H1 (cell line): ENCODE measurements at regions not wholly inside any gene's neighbourhood (a gene's known extent, or its start where the extent isn't known, plus 50 kb on each side); places are given as distances from the start of the nearest gene placed in this dataset.

Source experiments
- CTCF ChIA-PET: fragments of 300-600 bp; sonication (Branson Sonifier 250); formaldehyde crosslinking; loops from one replicate; lab custom pipeline; 2021; ENCODE audit not compliant: partially characterized antibody; lab: Charles Lee
- POLR2A ChIA-PET: fragments of 300-600 bp; sonication (Branson Sonifier 250); formaldehyde crosslinking; loops from one replicate; lab custom pipeline; 2021; ENCODE audit warnings: inconsistent platforms; ENCODE audit not compliant: partially characterized antibody; lab: Charles Lee
- DNase-seq, 2 experiments: peaks; one replicate each; pipeline versions ENCODE4 v3.0.0 to v3.0.0-alpha.2; 2010 to 2022; ENCODE audit warnings: low spot score in 2 of 2, low read depth in 1 of 2, mixed read lengths in 1 of 2
- FAIRE-seq: peaks from 2 replicates; lab custom pipeline; 2011; peaks lifted over from hg19 to GRCh38; lab: Jason Lieb, UNC
- H2AFZ ChIP-seq: 2 replicates; pipeline ENCODE4 v1.8.1; 2012; ENCODE audit warnings: low read length, inconsistent platforms
- H2AK5ac ChIP-seq: 2 replicates; pipeline ENCODE4 v1.6.1; 2013; ENCODE audit warnings: low read depth, low read length
- H2BK120ac ChIP-seq: replicated peaks from 2 replicates; pipeline ENCODE3; 2013; ENCODE audit warnings: low read depth, low read length, inconsistent platforms
- H2BK12ac ChIP-seq: 2 replicates; pipeline ENCODE4 v1.6.1; 2013; ENCODE audit warnings: low read depth, low read length
- H2BK15ac ChIP-seq: 2 replicates; pipeline ENCODE4 v1.6.1; 2013; ENCODE audit warnings: low read length
- H2BK20ac ChIP-seq: 2 replicates; pipeline ENCODE4 v1.6.1; 2013; ENCODE audit warnings: low read length
- H2BK5ac ChIP-seq: 2 replicates; pipeline ENCODE4 v1.6.1; 2013; ENCODE audit warnings: low read depth, low read length
- H3K14ac ChIP-seq: 2 replicates; pipeline ENCODE4 v1.6.1; 2013; ENCODE audit warnings: inconsistent platforms; ENCODE audit not compliant: insufficient read length
- H3K18ac ChIP-seq: 2 replicates; pipeline ENCODE4 v1.6.1; 2013; ENCODE audit warnings: low read length; ENCODE audit errors: extremely low read depth
- H3K23ac ChIP-seq: 2 replicates; pipeline ENCODE4 v1.6.1; 2013; ENCODE audit warnings: inconsistent platforms; ENCODE audit not compliant: insufficient read length
- H3K23me2 ChIP-seq: 2 replicates; pipeline ENCODE4 v1.6.1; 2013; ENCODE audit warnings: low read depth, low read length
- H3K27ac ChIP-seq: 2 replicates; pipeline ENCODE4 v1.6.1; 2011; ENCODE audit warnings: low read depth, low read length, inconsistent platforms
- H3K27me3 ChIP-seq, 4 experiments: replicated peaks in 1 of 4; 1 replicate in 1 of 4; 2 replicates in 3 of 4; pipeline versions ENCODE4 v1.6.1 to v1.8.1; 2011 to 2013; ENCODE audit warnings: low read length in 3 of 4, mild to moderate bottlenecking in 3 of 4, inconsistent platforms in 2 of 4, mixed read lengths in 2 of 4, moderate library complexity in 1 of 4; ENCODE audit not compliant: control insufficient read depth in 3 of 4, insufficient read depth in 3 of 4; ENCODE audit errors: extremely low read depth in 1 of 4
- H3K36me3 ChIP-seq, 4 experiments: 2 replicates each; pipeline versions ENCODE4 v1.6.1 to v1.8.1; 2011 to 2013; ENCODE audit warnings: mild to moderate bottlenecking in 4 of 4, low read length in 3 of 4, moderate library complexity in 2 of 4, control low read depth in 1 of 4, inconsistent platforms in 1 of 4; ENCODE audit not compliant: insufficient read depth in 4 of 4, control insufficient read depth in 2 of 4
- H3K4ac ChIP-seq: replicated peaks from 2 replicates; pipeline ENCODE3; 2013; ENCODE audit warnings: low read length, low read depth, mixed read lengths, inconsistent platforms; ENCODE audit not compliant: insufficient read length
- H3K4me1 ChIP-seq, 4 experiments: replicated peaks in 1 of 4; 1 replicate in 1 of 4; 2 replicates in 3 of 4; pipeline versions ENCODE4 v1.6.1 to v1.8.1; 2011 to 2013; ENCODE audit warnings: low read length in 3 of 4, inconsistent platforms in 2 of 4, mixed read lengths in 1 of 4; ENCODE audit not compliant: insufficient read depth in 4 of 4, control insufficient read depth in 3 of 4
- H3K4me2 ChIP-seq, 2 experiments: 2 replicates each; pipeline versions ENCODE4 v1.6.1 to v1.8.1; 2011 to 2013; ENCODE audit warnings: low read depth in 2 of 2, low read length in 2 of 2, control low read depth in 1 of 2, inconsistent platforms in 1 of 2, mild to moderate bottlenecking in 1 of 2; ENCODE audit not compliant: insufficient read depth in 1 of 2
- H3K4me3 ChIP-seq, 4 experiments: fragments of 200-600, 300-600 bp in 1 of 4; sonication (generic), shearing (Covaris generic), sonication (Bioruptor Twin) in 1 of 4; 2 replicates each; pipeline versions ENCODE4 v1.5.1 to v1.8.1; 2011 to 2016; ENCODE audit warnings: low read length in 4 of 4, low read depth in 3 of 4, control low read depth in 2 of 4, inconsistent platforms in 2 of 4, mild to moderate bottlenecking in 2 of 4, mixed read lengths in 1 of 4, moderate library complexity in 1 of 4; ENCODE audit not compliant: insufficient read depth in 2 of 4; ENCODE audit errors: extremely low read depth in 1 of 4
- H3K56ac ChIP-seq: replicated peaks from 2 replicates; pipeline ENCODE3; 2013; ENCODE audit warnings: low read depth, mild to moderate bottlenecking, mixed read lengths, low read length, inconsistent platforms; ENCODE audit not compliant: insufficient read length
- H3K79me1 ChIP-seq: 2 replicates; pipeline ENCODE4 v1.6.1; 2013; ENCODE audit warnings: low read depth, low read length, control low read depth
- H3K79me2 ChIP-seq, 2 experiments: 2 replicates each; pipeline versions ENCODE4 v1.6.1 to v1.8.1; 2012 to 2013; ENCODE audit warnings: low read length in 2 of 2, mild to moderate bottlenecking in 2 of 2, inconsistent platforms in 1 of 2; ENCODE audit not compliant: insufficient read depth in 2 of 2, control insufficient read depth in 1 of 2
- H3K9ac ChIP-seq, 4 experiments: replicated peaks in 1 of 4; 1 replicate in 1 of 4; 2 replicates in 3 of 4; pipeline versions ENCODE4 v1.6.1 to v1.8.1; 2011 to 2013; ENCODE audit warnings: low read depth in 3 of 4, low read length in 3 of 4, control low read depth in 2 of 4, mild to moderate bottlenecking in 2 of 4, moderate library complexity in 2 of 4, inconsistent platforms in 1 of 4; ENCODE audit errors: extremely low read depth in 1 of 4
- H3K9me3 ChIP-seq, 2 experiments: 2 replicates each; pipeline versions ENCODE4 v1.6.1 to v1.8.1; 2012 to 2013; ENCODE audit warnings: mild to moderate bottlenecking in 2 of 2, moderate library complexity in 2 of 2, control low read depth in 1 of 2, inconsistent platforms in 1 of 2, low read depth in 1 of 2, low read length in 1 of 2, mixed read lengths in 1 of 2; ENCODE audit not compliant: insufficient read depth in 2 of 2
- H4K20me1 ChIP-seq, 2 experiments: replicated peaks in 1 of 2; 2 replicates each; pipeline versions ENCODE3 to v1.8.1; 2011 to 2013; ENCODE audit warnings: inconsistent platforms in 2 of 2, low read length in 2 of 2, mild to moderate bottlenecking in 1 of 2; ENCODE audit not compliant: insufficient read depth in 2 of 2, control insufficient read depth in 1 of 2
- H4K5ac ChIP-seq: 2 replicates; pipeline ENCODE4 v1.6.1; 2013; ENCODE audit warnings: low read length, low read depth, mixed read lengths, inconsistent platforms; ENCODE audit not compliant: insufficient read length
- H4K8ac ChIP-seq: 2 replicates; pipeline ENCODE4 v1.8.0; 2013; ENCODE audit warnings: mild to moderate bottlenecking, moderate library complexity, low read length, inconsistent platforms; ENCODE audit not compliant: insufficient read depth; ENCODE audit errors: extremely low read depth
- H4K91ac ChIP-seq: replicated peaks from 2 replicates; pipeline ENCODE3; 2013; ENCODE audit warnings: low read length, mixed read lengths, inconsistent platforms; ENCODE audit not compliant: insufficient read length
- ASH2L ChIP-seq: fragments of 200-600, 300-600 bp; sonication (generic); IDR thresholded peaks from one replicate; pipeline ENCODE4 v1.7.1; 2017; ENCODE audit warnings: low read length
- BACH1 ChIP-seq: IDR thresholded peaks from 2 replicates; pipeline ENCODE4 v1.6.1; 2012; ENCODE audit warnings: low read length, improper control_type of control experiment
- CBX8 ChIP-seq: fragments of 300-800, 300-1000 bp; sonication (generic); IDR thresholded peaks from 2 replicates; pipeline ENCODE4 v1.7.1; 2016; ENCODE audit warnings: low read depth, low read length, borderline replicate concordance
- EGR1 ChIP-seq: IDR thresholded peaks from 2 replicates; pipeline ENCODE4 v1.6.1; 2011; ENCODE audit warnings: low read depth, low read length, borderline replicate concordance
- GABPA ChIP-seq: IDR thresholded peaks from 2 replicates; pipeline ENCODE4 v1.6.1; 2011; ENCODE audit warnings: mild to moderate bottlenecking, low read length, moderate library complexity, borderline replicate concordance; ENCODE audit not compliant: insufficient read depth
- MAX ChIP-seq: IDR thresholded peaks from 2 replicates; pipeline ENCODE4 v1.6.1; 2012; ENCODE audit warnings: inconsistent platforms
- NANOG ChIP-seq: IDR thresholded peaks from 2 replicates; pipeline ENCODE4 v1.6.1; 2011; ENCODE audit warnings: low read length, low read depth, mild to moderate bottlenecking, inconsistent platforms; ENCODE audit not compliant: insufficient read depth, poor library complexity, severe bottlenecking
- PHF8 ChIP-seq: fragments of 200-600 bp; sonication (generic); conservative IDR thresholded peaks from 2 replicates; pipeline ENCODE4 v1.7.1; 2012; ENCODE audit warnings: low read depth, mild to moderate bottlenecking, inconsistent platforms, low read length, moderate library complexity
- POU5F1 ChIP-seq: IDR thresholded peaks from 2 replicates; pipeline ENCODE4 v1.6.1; 2011; ENCODE audit warnings: low read depth, mild to moderate bottlenecking, low read length, moderate library complexity
- RFX5 ChIP-seq: IDR thresholded peaks from 2 replicates; pipeline ENCODE4 v1.6.1; 2011; ENCODE audit warnings: low read depth, low read length, improper control_type of control experiment, borderline replicate concordance
- SAP30 ChIP-seq: fragments of 300-600 bp; sonication (generic); IDR thresholded peaks from 2 replicates; pipeline ENCODE4 v1.7.1; 2012; ENCODE audit warnings: low read length, moderate library complexity, mild to moderate bottlenecking, inconsistent platforms; ENCODE audit not compliant: insufficient read depth, insufficient replicate concordance
- SIRT6 ChIP-seq: IDR thresholded peaks from one replicate; pipeline ENCODE4 v1.7.1; 2012; ENCODE audit warnings: low read length, inconsistent platforms
- SP1 ChIP-seq: IDR thresholded peaks from 2 replicates; pipeline ENCODE4 v1.6.1; 2011; ENCODE audit warnings: low read depth, low read length
- SP4 ChIP-seq: IDR thresholded peaks from 2 replicates; pipeline ENCODE4 v1.6.1; 2012; ENCODE audit warnings: low read length, inconsistent platforms
- WGBS, 2 experiments: shearing (Covaris generic) in 1 of 2; methylation state at CpG; one replicate each; pipeline versions ENCODE4 v1.1.6 to v1.1.7; 2013 to 2015; ENCODE audit warnings: low lambda C conversion rate in 2 of 2, mixed read lengths in 2 of 2, inconsistent platforms in 1 of 2, low coverage in 1 of 2, missing lambda C conversion rate in 1 of 2; ENCODE audit not compliant: insufficient replicate concordance in 2 of 2, insufficient coverage in 1 of 2, insufficient read length in 1 of 2; ENCODE audit errors: extremely low coverage in 1 of 2, missing lambda C conversion rate in 1 of 2; 5-methylcytosine and 5-hydroxymethylcytosine counted together

GRCh38 chr5:115391780-115392179, 95.3 kb upstream of the CCDC112 start:
- Histone ChIP-seq H3K4me3 (no peak overlapping the region), H3K9ac (no peak overlapping the region), H4K91ac (no peak overlapping the region), H3K27ac (no peak overlapping the region), H3K27me3 (no peaks in the 10 kb centered on the region), H2BK20ac (no peak overlapping the region), H3K4me1 (no peaks in the 10 kb centered on the region), H2BK5ac (no peak overlapping the region), H2BK15ac (no peak overlapping the region), H2AFZ (no peak overlapping the region), H3K9me3 (0 out of 4 replicates have a peak, but pooled peaks cover 0 to 8% of the 10 kb centered on the region in 2 experiments), H3K23me2 (no peaks in the 10 kb centered on the region), H2AK5ac (no peak overlapping the region), H2BK120ac (no peak overlapping the region), H4K5ac (no peak overlapping the region), H3K4ac (no peak overlapping the region), H3K14ac (no peak overlapping the region), H3K79me2 (no peaks in the 10 kb centered on the region), H2BK12ac (no peak overlapping the region), H4K20me1 (no peaks in the 10 kb centered on the region), H3K36me3 (no peaks in the 10 kb centered on the region), H3K23ac (no peak overlapping the region), H3K18ac (no peak overlapping the region)
- WGBS, 2 experiments, result 95% methylated on average over 5 of the region's 5 CpGs; no CpG with 5 or more reads in 1 of the 2 experiments
- ChIA-PET CTCF (interaction anchor here (0.8 to 5.1 kb wide), 5 partner anchors 10 to 183 kb away, joined by 3 to 36 read pairs (median 3); no protein-coding TSS in a partner anchor), POLR2A (no interaction called here)
- FAIRE-seq (no peak), DNase-seq (no peak)
- TF ChIP-seq POU5F1 (no peak), PHF8 (no peak), ASH2L (no peak), SAP30 (no peak), EGR1 (no peak), MAX (no peak), NANOG (no peak), SP1 (no peak), BACH1 (no peak), RFX5 (no peak), SP4 (no peak), SIRT6 (no peak), GABPA (no peak), CBX8 (no peak)
- TF ChIP-seq, all 59 proteins: peak for 0
- Histone ChIP-seq H3K79me1 (no peaks in the 10 kb centered on the region), H4K8ac (no peak overlapping the region), H3K56ac (no peak overlapping the region), H3K4me2 (no peak overlapping the region)
